ENCODE measurements at regions not wholly inside any gene's neighbourhood (a gene's known extent, or its start where the extent isn't known, plus 50 kb on each side); places are given as distances from the start of the nearest gene placed in this dataset.

GRCh38 chr2:79383681-79384080 lies 129.2 kb upstream of the CTNNA2 start:
- Mint-ChIP-seq H3K27me3 (no peaks in the 10 kb centered on the region), H3K36me3 (no peaks in the 10 kb centered on the region), H3K4me3 (no peak overlapping the region), H3K27ac (no peak overlapping the region), H3K9me3 (no peaks in the 10 kb centered on the region), H3K4me1 (no peaks in the 10 kb centered on the region)
- no peak for ATAC-seq (replicated peaks)
- no peak for DNase-seq

DNA sequence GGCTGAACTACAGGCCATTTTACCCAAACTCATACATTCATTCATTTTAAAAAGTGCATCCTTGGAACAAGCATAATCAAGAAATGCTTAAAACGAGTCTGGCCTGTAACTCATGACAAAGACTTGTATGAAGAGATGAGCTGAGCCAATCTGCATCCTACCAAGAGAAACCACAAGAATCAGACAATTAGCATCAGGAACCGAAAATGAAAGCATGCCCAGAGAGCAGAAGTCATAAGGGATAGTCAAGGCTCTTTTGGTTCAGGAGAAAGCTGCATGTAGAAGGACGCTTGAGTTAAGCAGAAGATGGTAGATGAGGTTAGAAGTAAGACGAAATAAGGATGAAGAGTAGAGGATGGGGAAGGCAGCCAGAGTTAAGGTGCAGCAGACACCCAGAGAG lies 137.0 kb upstream of the CTNNA2 start:
- Mint-ChIP-seq H3K9me3 (peaks cover 4% of the 10 kb centered on the region in 2 donors), H3K4me1 (peaks cover 0 to 2% of the 10 kb centered on the region in 2 donors), H3K36me3 (no peaks in the 10 kb centered on the region), H3K4me3 (no peak overlapping the region), H3K27ac (no peak overlapping the region), H3K27me3 (no peaks in the 10 kb centered on the region)
- no peak for DNase-seq
- ATAC-seq (replicated peaks): no peak

DNA sequence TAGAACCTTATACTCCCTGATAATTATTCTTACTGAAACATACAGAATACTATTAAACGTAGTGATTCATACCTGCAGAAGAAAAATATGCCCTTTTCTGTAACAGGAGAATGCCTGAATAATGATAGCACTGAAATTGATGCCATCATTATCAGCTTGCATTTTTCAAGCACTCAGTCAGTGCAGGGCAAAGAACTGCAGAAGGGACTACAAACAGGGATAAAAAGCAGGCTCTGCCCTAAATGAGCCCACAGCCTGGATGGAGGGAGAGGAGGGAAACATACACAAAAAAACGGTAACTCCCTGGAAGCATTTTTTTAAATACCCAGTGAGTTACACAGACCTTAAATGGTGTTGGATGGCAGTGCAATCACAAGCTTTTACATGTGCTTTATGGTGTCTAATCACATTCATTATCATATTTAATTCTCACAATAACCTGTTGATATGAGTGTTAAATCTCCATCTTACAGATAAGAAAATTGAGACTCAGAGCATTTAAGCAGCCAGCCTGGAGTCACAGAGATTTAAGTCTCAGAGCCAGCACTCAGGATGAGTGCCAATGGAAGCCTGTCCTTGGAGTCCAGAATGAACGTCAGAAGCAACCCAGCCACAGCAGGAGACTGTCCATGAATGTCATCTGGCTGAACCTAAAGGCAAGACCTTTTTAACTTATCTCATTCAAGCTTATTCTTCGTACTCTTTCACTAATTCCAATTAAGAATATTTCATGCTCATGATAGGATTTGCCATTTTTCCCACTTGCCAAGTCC lies 139.3 kb upstream of the CTNNA2 start:
- ATAC-seq (replicated peaks): no peak
- no peak for DNase-seq
- no peak overlapping the region for H3K4me3 Mint-ChIP-seq
- no peaks in the 10 kb centered on the region for H3K27me3 Mint-ChIP-seq
- H3K9me3 Mint-ChIP-seq: peaks cover 4% of the 10 kb centered on the region in 2 donors
- H3K36me3 Mint-ChIP-seq: no peaks in the 10 kb centered on the region
- H3K4me1 Mint-ChIP-seq: peaks cover 0 to 2% of the 10 kb centered on the region in 2 donors
- no peak overlapping the region for H3K27ac Mint-ChIP-seq

DNA sequence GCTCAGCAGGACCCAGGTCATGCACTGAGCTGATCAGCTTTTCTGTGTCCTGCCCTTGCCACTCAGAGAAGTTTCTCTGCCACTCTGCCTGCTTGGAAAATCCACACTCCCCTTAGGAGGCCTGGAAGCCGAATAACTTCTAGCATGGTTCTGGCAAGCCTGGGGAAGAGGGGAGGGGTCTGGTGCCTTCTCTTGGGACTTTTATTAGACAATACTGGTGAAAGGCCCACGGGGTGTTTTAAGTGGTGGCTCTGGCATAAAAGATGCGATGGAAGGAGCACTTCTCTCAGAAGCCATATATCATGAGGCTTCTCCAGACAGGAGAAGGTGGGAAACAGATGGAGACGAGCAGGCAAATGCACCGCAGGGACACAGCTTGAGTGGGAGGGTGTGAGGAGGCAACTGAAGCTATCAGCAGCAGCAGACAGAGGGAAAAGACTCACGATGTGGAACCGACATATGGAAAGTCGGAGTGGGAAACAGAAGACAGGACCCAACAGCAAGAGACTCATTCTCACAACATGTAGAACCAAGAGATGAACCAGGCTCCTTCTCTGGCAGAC lies 141.8 kb upstream of the CTNNA2 start:
- H3K4me1 Mint-ChIP-seq: peaks cover 0 to 2% of the 10 kb centered on the region in 2 donors
- DNase-seq (no peak), ATAC-seq (replicated peaks) (no peak)
- H3K9me3 Mint-ChIP-seq: peaks cover 3 to 4% of the 10 kb centered on the region in 2 donors
- no peak overlapping the region for H3K4me3 Mint-ChIP-seq
- no peak overlapping the region for H3K27ac Mint-ChIP-seq
- H3K27me3 Mint-ChIP-seq: no peaks in the 10 kb centered on the region
- no peaks in the 10 kb centered on the region for H3K36me3 Mint-ChIP-seq

DNA sequence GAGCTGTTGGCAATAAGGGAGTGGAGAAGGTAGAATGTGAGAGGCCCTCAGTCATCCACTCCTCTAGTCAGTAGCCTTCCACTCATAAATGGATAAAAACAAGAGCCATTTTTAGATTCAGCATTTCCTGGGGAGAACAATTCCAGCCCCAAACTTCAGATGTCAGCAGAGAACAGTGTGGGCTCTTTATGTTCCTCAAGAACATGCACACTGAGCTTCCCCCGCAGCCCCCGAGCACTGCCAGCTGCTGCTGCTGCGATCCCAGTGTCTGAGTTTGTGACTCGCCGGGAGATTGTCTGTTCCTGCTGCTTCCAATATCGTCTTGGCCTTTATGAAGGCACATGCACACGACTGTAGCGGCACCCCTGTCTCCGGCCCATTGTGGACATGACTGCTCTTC lies 143.7 kb upstream of the CTNNA2 start:
- no peak for ATAC-seq (replicated peaks)
- Mint-ChIP-seq H3K4me3 (no peak overlapping the region), H3K4me1 (no peaks in the 10 kb centered on the region), H3K9me3 (no peaks in the 10 kb centered on the region), H3K36me3 (no peaks in the 10 kb centered on the region), H3K27me3 (no peaks in the 10 kb centered on the region), H3K27ac (no peak overlapping the region)
- DNase-seq: no peak

GRCh38 chr2:79368116-79368630 lies 144.7 kb upstream of the CTNNA2 start:
- H3K4me1 Mint-ChIP-seq: no peaks in the 10 kb centered on the region
- no peak overlapping the region for H3K4me3 Mint-ChIP-seq
- DNase-seq: no peak

GRCh38 chr2:79359419-79359818 lies 153.4 kb upstream of the CTNNA2 start:
- no peak for ATAC-seq (replicated peaks)
- Mint-ChIP-seq H3K9me3 (peaks cover 0 to 4% of the 10 kb centered on the region in 2 donors), H3K4me1 (no peaks in the 10 kb centered on the region), H3K36me3 (no peaks in the 10 kb centered on the region), H3K4me3 (no peak overlapping the region), H3K27ac (no peak overlapping the region), H3K27me3 (no peaks in the 10 kb centered on the region)
- no peak for DNase-seq

More at GRCh38 chr2:79368116-79368630, 144.7 kb upstream of the CTNNA2 start:
- no peak overlapping the region for H3K27ac Mint-ChIP-seq
- H3K9me3 Mint-ChIP-seq: no peaks in the 10 kb centered on the region
- no peaks in the 10 kb centered on the region for H3K27me3 Mint-ChIP-seq
- H3K36me3 Mint-ChIP-seq: no peaks in the 10 kb centered on the region
- no peak for ATAC-seq (replicated peaks)

DNA sequence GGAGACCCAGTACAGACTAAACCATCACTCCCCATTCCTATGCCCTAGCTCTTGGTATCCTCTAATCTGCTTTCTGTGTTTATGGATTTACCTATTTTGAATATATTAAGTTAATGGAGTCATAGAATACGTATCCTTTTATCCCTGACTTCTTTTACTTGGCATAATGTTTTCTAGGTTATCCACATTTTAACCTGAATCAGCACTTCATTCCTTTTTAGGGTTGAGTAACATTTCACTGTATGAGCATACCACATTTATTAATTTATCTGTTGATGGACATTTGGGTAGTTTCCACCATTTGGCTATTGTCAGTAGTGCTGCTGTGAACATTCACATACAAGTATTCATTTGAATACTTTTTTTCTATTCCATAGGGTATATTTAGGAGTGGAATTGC lies 157.3 kb upstream of the CTNNA2 start:
- Mint-ChIP-seq H3K27me3 (no peaks in the 10 kb centered on the region), H3K9me3 (peaks cover 5 to 11% of the 10 kb centered on the region in 2 donors), H3K36me3 (no peaks in the 10 kb centered on the region), H3K27ac (no peak overlapping the region), H3K4me1 (no peaks in the 10 kb centered on the region), H3K4me3 (no peak overlapping the region)
- DNase-seq (no peak), ATAC-seq (replicated peaks) (no peak)

DNA sequence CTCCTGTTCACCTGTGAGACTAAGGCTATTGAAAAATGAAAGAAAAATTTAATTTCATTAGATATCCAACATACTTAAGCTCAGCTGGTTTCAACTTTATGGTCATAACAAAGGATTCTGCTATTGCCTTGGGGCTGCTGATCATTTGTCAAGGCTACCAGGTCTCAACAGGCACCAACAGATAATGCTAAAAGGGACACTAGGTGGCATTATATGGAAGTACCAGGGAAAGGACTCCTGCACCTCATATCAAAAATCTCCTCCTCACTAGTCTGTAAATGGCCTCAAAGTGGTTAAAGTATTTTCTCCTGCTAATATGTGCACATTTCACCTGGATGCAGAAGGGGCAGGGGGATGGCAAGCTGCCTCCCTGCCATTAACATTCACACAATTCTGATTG lies 167.9 kb upstream of the REG3A start:
- peaks cover 2 to 3% of the 10 kb centered on the region in 2 donors for H3K9me3 Mint-ChIP-seq
- ATAC-seq (replicated peaks) (no peak), DNase-seq (no peak)

GRCh38 chr2:79320871-79321270 lies 161.3 kb upstream of the REG3A start:
- no peaks in the 10 kb centered on the region for H3K36me3 Mint-ChIP-seq
- no peaks in the 10 kb centered on the region for H3K4me1 Mint-ChIP-seq
- DNase-seq: no peak
- H3K4me3 Mint-ChIP-seq: no peak overlapping the region
- ATAC-seq (replicated peaks): no peak
- H3K27ac Mint-ChIP-seq: no peak overlapping the region
- H3K9me3 Mint-ChIP-seq: peaks cover 0 to 1% of the 10 kb centered on the region in 2 donors
- no peaks in the 10 kb centered on the region for H3K27me3 Mint-ChIP-seq

More for the DNA sequence above, 167.9 kb upstream of the REG3A start:
- Mint-ChIP-seq H3K27ac (no peak overlapping the region), H3K4me1 (no peaks in the 10 kb centered on the region), H3K4me3 (no peak overlapping the region), H3K27me3 (no peaks in the 10 kb centered on the region), H3K36me3 (no peaks in the 10 kb centered on the region)

GRCh38 chr2:79294994-79295393 lies 135.4 kb upstream of the REG3A start:
- ATAC-seq (replicated peaks) (no peak), DNase-seq (no peak)
- H3K27ac Mint-ChIP-seq: no peak overlapping the region
- H3K36me3 Mint-ChIP-seq: no peaks in the 10 kb centered on the region
- H3K4me3 Mint-ChIP-seq: no peak overlapping the region
- no peaks in the 10 kb centered on the region for H3K27me3 Mint-ChIP-seq
- H3K9me3 Mint-ChIP-seq: peaks cover 2 to 4% of the 10 kb centered on the region in 2 donors
- no peaks in the 10 kb centered on the region for H3K4me1 Mint-ChIP-seq

- Mint-ChIP-seq H3K27ac (no peak overlapping the region), H3K4me1 (no peaks in the 10 kb centered on the region), H3K27me3 (no peaks in the 10 kb centered on the region), H3K9me3 (peaks cover 5 to 7% of the 10 kb centered on the region in 2 donors), H3K36me3 (peaks cover 0 to 2% of the 10 kb centered on the region in 2 donors), H3K4me3 (no peak overlapping the region)
- DNase-seq (no peak), ATAC-seq (replicated peaks) (no peak)
Measured at GRCh38 chr2:79292958-79293315, 133.4 kb upstream of the REG3A start.

- H3K4me3 Mint-ChIP-seq: no peak overlapping the region
- H3K4me1 Mint-ChIP-seq: no peaks in the 10 kb centered on the region
- H3K9me3 Mint-ChIP-seq: peaks cover 5 to 7% of the 10 kb centered on the region in 2 donors
- peaks cover 0 to 2% of the 10 kb centered on the region in 2 donors for H3K36me3 Mint-ChIP-seq
- ATAC-seq (replicated peaks) (no peak), DNase-seq (no peak)
- H3K27ac Mint-ChIP-seq: no peak overlapping the region
- H3K27me3 Mint-ChIP-seq: no peaks in the 10 kb centered on the region
Measured at GRCh38 chr2:79292239-79292957, 132.8 kb upstream of the REG3A start.

DNA sequence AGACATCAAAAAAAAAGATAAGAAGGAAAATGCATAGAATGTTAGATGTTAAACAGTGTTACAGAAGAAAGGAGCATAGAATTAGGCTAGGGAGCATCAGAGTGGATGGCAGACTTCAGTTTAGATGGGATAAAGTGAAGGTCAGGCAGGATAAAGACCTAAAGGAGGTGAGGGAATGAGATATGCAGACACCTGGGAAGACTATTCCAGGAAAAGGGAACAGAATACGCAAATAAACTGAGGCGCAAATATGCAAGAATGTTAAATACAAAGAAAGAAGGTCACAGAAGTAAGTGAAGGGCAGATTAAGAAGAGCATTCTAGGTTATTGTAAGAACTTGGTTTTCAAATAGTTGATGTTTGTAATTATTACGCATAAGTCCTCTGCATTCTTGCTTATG lies 116.3 kb upstream of the REG3A start:
- Mint-ChIP-seq H3K27me3 (no peaks in the 10 kb centered on the region), H3K4me3 (no peak overlapping the region), H3K36me3 (no peaks in the 10 kb centered on the region), H3K9me3 (peaks cover 0 to 2% of the 10 kb centered on the region in 2 donors), H3K4me1 (no peaks in the 10 kb centered on the region), H3K27ac (no peak overlapping the region)
- no peak for ATAC-seq (replicated peaks)
- no peak for DNase-seq

DNA sequence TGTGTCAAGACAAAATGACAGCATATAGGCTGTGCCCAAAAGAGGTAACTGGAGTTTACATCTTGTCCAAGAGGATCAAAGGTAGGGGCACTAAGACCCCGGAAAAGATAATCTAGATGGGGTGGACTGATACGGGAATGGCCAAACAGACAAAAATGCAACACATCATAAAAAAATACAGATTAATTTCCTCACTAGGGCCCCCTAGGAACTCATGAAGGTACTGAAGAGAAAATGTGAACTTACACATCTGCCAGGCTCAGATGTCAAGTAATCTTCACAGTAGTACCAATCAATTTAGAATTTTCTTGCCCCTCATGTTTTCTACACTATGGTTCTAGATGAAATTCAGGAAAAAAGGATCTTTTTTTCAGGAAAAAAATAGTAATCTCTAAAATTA lies 115.6 kb upstream of the REG3A start:
- no peak for ATAC-seq (replicated peaks)
- H3K27ac Mint-ChIP-seq: no peak overlapping the region
- H3K9me3 Mint-ChIP-seq: peaks cover 0 to 4% of the 10 kb centered on the region in 2 donors
- H3K36me3 Mint-ChIP-seq: no peaks in the 10 kb centered on the region
- no peaks in the 10 kb centered on the region for H3K27me3 Mint-ChIP-seq
- DNase-seq: no peak
- no peaks in the 10 kb centered on the region for H3K4me1 Mint-ChIP-seq
- no peak overlapping the region for H3K4me3 Mint-ChIP-seq

Measured in stimulated activated naive B cell treated with anti-CD40 and anti-IgM and Interleukin-4, amounts not matched to agents 10 μg/mL and 1 μg/mL and 100 μg/mL, for 72 hours (primary cell).